NB4 (cell line): ENCODE measurements at regions not wholly inside any gene's neighbourhood (a gene's known extent, or its start where the extent isn't known, plus 50 kb on each side); places are given as distances from the start of the nearest gene placed in this dataset.

Source experiments
- POLR2A ChIP-seq: IDR thresholded peaks from 2 replicates; pipeline ENCODE4 v1.6.1; 2011; ENCODE audit warnings: mild to moderate bottlenecking; ENCODE audit not compliant: insufficient read length; ENCODE audit errors: extremely low read depth
- TF ChIP-seq, protein P1 (sequence below): IDR thresholded peaks from one replicate; pipeline ENCODE4 v1.5.1; 2012; ENCODE audit warnings: low read depth, low read length

DNA sequence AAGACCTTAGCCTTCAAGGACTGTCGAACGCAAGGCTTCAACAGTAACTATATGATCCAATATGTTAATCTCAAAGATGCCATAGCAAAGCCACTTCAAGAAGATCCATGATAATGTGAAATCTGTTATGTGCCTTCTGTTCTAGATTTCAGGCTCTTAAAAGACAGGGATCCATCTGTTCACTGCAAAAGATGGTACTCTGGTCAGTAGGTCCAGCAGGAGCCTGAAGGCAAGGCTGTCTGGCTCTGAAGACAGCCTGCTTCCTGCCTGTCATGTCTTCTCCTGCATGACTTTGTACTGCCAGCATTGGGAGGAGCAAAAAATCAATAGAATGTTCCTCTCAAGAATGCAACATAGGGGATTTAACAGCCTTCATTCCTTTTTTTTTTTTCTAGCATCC is 270.8 kb upstream of the PARD3B start:
- TF ChIP-seq POLR2A, result no peak
- TF ChIP-seq, protein P1, sequence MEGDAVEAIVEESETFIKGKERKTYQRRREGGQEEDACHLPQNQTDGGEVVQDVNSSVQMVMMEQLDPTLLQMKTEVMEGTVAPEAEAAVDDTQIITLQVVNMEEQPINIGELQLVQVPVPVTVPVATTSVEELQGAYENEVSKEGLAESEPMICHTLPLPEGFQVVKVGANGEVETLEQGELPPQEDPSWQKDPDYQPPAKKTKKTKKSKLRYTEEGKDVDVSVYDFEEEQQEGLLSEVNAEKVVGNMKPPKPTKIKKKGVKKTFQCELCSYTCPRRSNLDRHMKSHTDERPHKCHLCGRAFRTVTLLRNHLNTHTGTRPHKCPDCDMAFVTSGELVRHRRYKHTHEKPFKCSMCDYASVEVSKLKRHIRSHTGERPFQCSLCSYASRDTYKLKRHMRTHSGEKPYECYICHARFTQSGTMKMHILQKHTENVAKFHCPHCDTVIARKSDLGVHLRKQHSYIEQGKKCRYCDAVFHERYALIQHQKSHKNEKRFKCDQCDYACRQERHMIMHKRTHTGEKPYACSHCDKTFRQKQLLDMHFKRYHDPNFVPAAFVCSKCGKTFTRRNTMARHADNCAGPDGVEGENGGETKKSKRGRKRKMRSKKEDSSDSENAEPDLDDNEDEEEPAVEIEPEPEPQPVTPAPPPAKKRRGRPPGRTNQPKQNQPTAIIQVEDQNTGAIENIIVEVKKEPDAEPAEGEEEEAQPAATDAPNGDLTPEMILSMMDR, result no peak
